ENCODE measurements at regions not wholly inside any gene's neighbourhood (a gene's known extent, or its start where the extent isn't known, plus 50 kb on each side); places are given as distances from the start of the nearest gene placed in this dataset.

GRCh38 chr18:78309307-78309706, 670.3 kb upstream of the SALL3 start:
- TF ChIP-seq EZH2 (IDR thresholded peaks at IDR 0.05; ENCODE audit: borderline replicate concordance, insufficient read depth, low read length, poor library complexity, severe bottlenecking): no peak
- no peak for TF ChIP-seq CTCF (IDR thresholded peaks at IDR 0.05; ENCODE audit: poor library complexity, severe bottlenecking)
- TF ChIP-seq POLR2AphosphoS5 (IDR thresholded peaks at IDR 0.05): no peak
- TF ChIP-seq, protein P1, sequence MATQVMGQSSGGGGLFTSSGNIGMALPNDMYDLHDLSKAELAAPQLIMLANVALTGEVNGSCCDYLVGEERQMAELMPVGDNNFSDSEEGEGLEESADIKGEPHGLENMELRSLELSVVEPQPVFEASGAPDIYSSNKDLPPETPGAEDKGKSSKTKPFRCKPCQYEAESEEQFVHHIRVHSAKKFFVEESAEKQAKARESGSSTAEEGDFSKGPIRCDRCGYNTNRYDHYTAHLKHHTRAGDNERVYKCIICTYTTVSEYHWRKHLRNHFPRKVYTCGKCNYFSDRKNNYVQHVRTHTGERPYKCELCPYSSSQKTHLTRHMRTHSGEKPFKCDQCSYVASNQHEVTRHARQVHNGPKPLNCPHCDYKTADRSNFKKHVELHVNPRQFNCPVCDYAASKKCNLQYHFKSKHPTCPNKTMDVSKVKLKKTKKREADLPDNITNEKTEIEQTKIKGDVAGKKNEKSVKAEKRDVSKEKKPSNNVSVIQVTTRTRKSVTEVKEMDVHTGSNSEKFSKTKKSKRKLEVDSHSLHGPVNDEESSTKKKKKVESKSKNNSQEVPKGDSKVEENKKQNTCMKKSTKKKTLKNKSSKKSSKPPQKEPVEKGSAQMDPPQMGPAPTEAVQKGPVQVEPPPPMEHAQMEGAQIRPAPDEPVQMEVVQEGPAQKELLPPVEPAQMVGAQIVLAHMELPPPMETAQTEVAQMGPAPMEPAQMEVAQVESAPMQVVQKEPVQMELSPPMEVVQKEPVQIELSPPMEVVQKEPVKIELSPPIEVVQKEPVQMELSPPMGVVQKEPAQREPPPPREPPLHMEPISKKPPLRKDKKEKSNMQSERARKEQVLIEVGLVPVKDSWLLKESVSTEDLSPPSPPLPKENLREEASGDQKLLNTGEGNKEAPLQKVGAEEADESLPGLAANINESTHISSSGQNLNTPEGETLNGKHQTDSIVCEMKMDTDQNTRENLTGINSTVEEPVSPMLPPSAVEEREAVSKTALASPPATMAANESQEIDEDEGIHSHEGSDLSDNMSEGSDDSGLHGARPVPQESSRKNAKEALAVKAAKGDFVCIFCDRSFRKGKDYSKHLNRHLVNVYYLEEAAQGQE (IDR thresholded peaks at IDR 0.05; ENCODE audit: borderline replicate concordance): no peak
- TF ChIP-seq RAD21 (conservative IDR thresholded peaks at IDR 0.05): no peak
- TF ChIP-seq MXI1 (conservative IDR thresholded peaks at IDR 0.05; ENCODE audit: poor library complexity, severe bottlenecking): no peak
